Liver (tissue), 8 donors: ENCODE measurements at regions not wholly inside any gene's neighbourhood (a gene's known extent, or its start where the extent isn't known, plus 50 kb on each side); places are given as distances from the start of the nearest gene placed in this dataset.

Source experiments
- DNase-seq: peaks from one replicate; pipeline ENCODE4 v3.0.0-alpha.2; 2017; ENCODE audit warnings: low spot score
- H3K27ac ChIP-seq, 2 donors: one replicate each; pipeline ENCODE4 v1.7.0; 2013; ENCODE audit warnings: inconsistent platforms in 2 of 2, low read length in 2 of 2, control low read depth in 1 of 2, low read depth in 1 of 2, mild to moderate bottlenecking in 1 of 2
- H3K27me3 ChIP-seq, 4 donors: one replicate each; pipeline versions ENCODE4 v1.6.1 to v1.7.0; 2013; ENCODE audit warnings: low read length in 3 of 4, inconsistent platforms in 1 of 4, mild to moderate bottlenecking in 1 of 4, moderate library complexity in 1 of 4; ENCODE audit not compliant: control insufficient read depth in 4 of 4, insufficient read depth in 4 of 4
- H3K36me3 ChIP-seq, 4 donors: one replicate each; pipeline versions ENCODE4 v1.6.1 to v1.7.0; 2013; ENCODE audit warnings: low read length in 3 of 4, mild to moderate bottlenecking in 3 of 4, low read depth in 1 of 4, moderate library complexity in 1 of 4; ENCODE audit not compliant: control insufficient read depth in 4 of 4, insufficient read depth in 3 of 4
- H3K4me1 ChIP-seq, 4 donors: one replicate each; pipeline versions ENCODE4 v1.6.1 to v1.7.0; 2013; ENCODE audit warnings: low read length in 3 of 4, mild to moderate bottlenecking in 3 of 4, moderate library complexity in 1 of 4; ENCODE audit not compliant: control insufficient read depth in 4 of 4, insufficient read depth in 4 of 4
- H3K4me3 ChIP-seq, 3 donors: one replicate each; pipeline versions ENCODE4 v1.6.1 to v1.7.0; 2013; ENCODE audit warnings: low read length in 3 of 3, control low read depth in 1 of 3, low read depth in 1 of 3, mild to moderate bottlenecking in 1 of 3
- H3K9ac ChIP-seq, 2 donors: one replicate each; pipeline ENCODE4 v1.7.0; 2013; ENCODE audit warnings: low read length in 2 of 2, mild to moderate bottlenecking in 2 of 2, moderate library complexity in 2 of 2, control low read depth in 1 of 2, low read depth in 1 of 2
- H3K9me3 ChIP-seq, 4 donors: one replicate each; pipeline versions ENCODE4 v1.6.1 to v1.7.0; 2013; ENCODE audit warnings: low read length in 3 of 4; ENCODE audit not compliant: control insufficient read depth in 4 of 4
- EGR1 ChIP-seq, 2 donors: IDR thresholded peaks; 2 replicates each; pipeline ENCODE4 v1.6.1; 2016 to 2018; ENCODE audit warnings: antibody characterized with exemption in 2 of 2, low read depth in 2 of 2
- FOXA2 ChIP-seq: IDR thresholded peaks from 2 replicates; pipeline ENCODE4 v1.6.1; 2016; ENCODE audit warnings: antibody characterized with exemption
- JUND ChIP-seq, 2 donors: IDR thresholded peaks; 2 replicates each; pipeline ENCODE4 v1.6.1; 2016; ENCODE audit warnings: antibody characterized with exemption in 2 of 2
- NR2F2 ChIP-seq: IDR thresholded peaks from 2 replicates; pipeline ENCODE4 v1.6.1; 2016; ENCODE audit warnings: antibody characterized with exemption
- RXRA ChIP-seq, 2 donors: IDR thresholded peaks; 2 replicates each; pipeline ENCODE4 v1.6.1; 2017 to 2018; ENCODE audit warnings: antibody characterized with exemption in 2 of 2, mild to moderate bottlenecking in 1 of 2
- SP1 ChIP-seq: IDR thresholded peaks from 2 replicates; pipeline ENCODE4 v1.6.1; 2018; ENCODE audit warnings: antibody characterized with exemption, mild to moderate bottlenecking
- TAF1 ChIP-seq: conservative IDR thresholded peaks from 2 replicates; pipeline ENCODE4 v1.6.1; 2016; ENCODE audit warnings: antibody characterized with exemption, mild to moderate bottlenecking
- YY1 ChIP-seq: IDR thresholded peaks from 2 replicates; pipeline ENCODE4 v1.6.1; 2016; ENCODE audit warnings: antibody characterized with exemption, mild to moderate bottlenecking
- WGBS: extraction: QIAGEN DNeasy Blood & Tissue Kit; methylation state at CpG from one replicate; pipeline ENCODE4 v1.1.7; 2013; 5-methylcytosine and 5-hydroxymethylcytosine counted together
- TF ChIP-seq, protein P1 (sequence below): IDR thresholded peaks from 2 replicates; pipeline ENCODE4 v1.6.1; 2016; ENCODE audit warnings: antibody characterized with exemption
- TF ChIP-seq, protein P2 (sequence below): fragments of 150-350 bp; IDR thresholded peaks from 2 replicates; pipeline ENCODE4 v1.5.1; 2017; ENCODE audit warnings: improper control_type of control experiment, low read depth, low read length; ENCODE audit not compliant: missing input control
- TF ChIP-seq, protein P3 (sequence below): IDR thresholded peaks from 2 replicates; pipeline ENCODE4 v1.6.1; 2016; ENCODE audit warnings: antibody characterized with exemption
- TF ChIP-seq, protein P4 (sequence below): IDR thresholded peaks from 2 replicates; pipeline ENCODE4 v1.6.1; 2016; ENCODE audit warnings: antibody characterized with exemption, mild to moderate bottlenecking
- donor health status: healthy.
- donor health status: healthy.
- donor health status: healthy.
- donor health status: healthy.
- donor health status: healthy.

DNA sequence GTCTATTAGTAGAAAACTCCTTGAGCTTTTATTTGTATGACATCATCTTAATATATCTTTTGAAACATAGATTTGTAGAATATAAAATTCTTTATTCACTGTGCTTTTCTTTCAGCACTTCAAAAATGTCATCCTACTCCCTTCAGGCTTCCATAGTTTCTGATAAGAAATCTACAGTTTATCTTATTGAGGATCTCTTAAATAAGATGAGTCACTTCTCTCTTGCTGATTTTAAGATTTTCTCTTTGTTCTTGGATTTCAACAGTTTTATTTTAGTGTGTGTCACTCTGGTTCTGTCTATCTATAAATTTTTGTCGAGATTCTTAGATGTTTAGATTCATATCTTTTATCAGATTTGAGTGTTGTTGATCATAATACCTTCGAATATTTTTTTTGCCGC, 566.1 kb upstream of the CHORDC1 start:
- no peak overlapping the region for H3K4me3 ChIP-seq
- H3K27ac ChIP-seq, result no peak overlapping the region
- 77% methylated on average over 3 of the region's 3 CpGs for WGBS
- H3K4me1 ChIP-seq, result no peaks in the 10 kb centered on the region
- DNase-seq, result no peak
- TF ChIP-seq, protein P1, sequence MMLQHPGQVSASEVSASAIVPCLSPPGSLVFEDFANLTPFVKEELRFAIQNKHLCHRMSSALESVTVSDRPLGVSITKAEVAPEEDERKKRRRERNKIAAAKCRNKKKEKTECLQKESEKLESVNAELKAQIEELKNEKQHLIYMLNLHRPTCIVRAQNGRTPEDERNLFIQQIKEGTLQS, result no peak
- TF ChIP-seq NR2F2, result no peak
- TF ChIP-seq TAF1, result no peak
- TF ChIP-seq JUND (IDR thresholded peaks at IDR 0.05), result no peak
- TF ChIP-seq RXRA (IDR thresholded peaks at IDR 0.05), result no peak
- TF ChIP-seq SP1, result no peak
- no peak overlapping the region for H3K9ac ChIP-seq
- H3K36me3 ChIP-seq, result no peaks in the 10 kb centered on the region
- H3K27me3 ChIP-seq, result no peaks in the 10 kb centered on the region
- H3K9me3 ChIP-seq, result no peaks in the 10 kb centered on the region

DNA sequence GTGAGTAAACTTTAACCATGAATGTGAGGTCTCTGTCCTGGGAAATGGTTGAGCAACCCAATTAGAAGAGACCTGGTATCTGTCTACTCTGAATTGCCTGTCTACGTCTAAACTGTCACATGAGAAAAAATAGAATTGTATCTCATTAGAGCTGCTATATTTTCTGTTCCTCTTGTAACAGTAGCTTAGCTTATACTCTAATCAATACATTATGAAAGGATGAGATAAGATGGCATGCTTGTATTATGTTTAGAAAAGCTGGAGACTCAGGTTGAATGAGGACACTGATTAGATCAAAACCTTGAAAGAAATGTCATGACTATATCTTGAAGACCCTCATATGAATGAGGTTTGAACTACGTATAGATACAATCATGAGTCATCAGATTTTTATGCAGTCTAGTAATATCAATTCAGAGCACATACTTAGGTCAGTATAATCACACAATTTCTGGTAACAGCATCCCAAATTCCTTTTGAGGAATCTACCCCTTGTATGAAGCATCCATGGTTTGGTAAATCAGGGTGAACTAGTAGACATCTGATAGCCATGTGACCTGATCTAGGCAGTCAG, 561.5 kb upstream of the CHORDC1 start:
- 65% methylated on average over 2 of the region's 2 CpGs for WGBS

More for the DNA sequence above, 561.5 kb upstream of the CHORDC1 start:
- TF ChIP-seq RXRA (IDR thresholded peaks at IDR 0.05), result no peak
- TF ChIP-seq, protein P1, result no peak
- TF ChIP-seq FOXA2, result no peak
- no peak for TF ChIP-seq TAF1
- no peak for TF ChIP-seq JUND (IDR thresholded peaks at IDR 0.05)
- TF ChIP-seq YY1, result no peak
- TF ChIP-seq, protein P2, sequence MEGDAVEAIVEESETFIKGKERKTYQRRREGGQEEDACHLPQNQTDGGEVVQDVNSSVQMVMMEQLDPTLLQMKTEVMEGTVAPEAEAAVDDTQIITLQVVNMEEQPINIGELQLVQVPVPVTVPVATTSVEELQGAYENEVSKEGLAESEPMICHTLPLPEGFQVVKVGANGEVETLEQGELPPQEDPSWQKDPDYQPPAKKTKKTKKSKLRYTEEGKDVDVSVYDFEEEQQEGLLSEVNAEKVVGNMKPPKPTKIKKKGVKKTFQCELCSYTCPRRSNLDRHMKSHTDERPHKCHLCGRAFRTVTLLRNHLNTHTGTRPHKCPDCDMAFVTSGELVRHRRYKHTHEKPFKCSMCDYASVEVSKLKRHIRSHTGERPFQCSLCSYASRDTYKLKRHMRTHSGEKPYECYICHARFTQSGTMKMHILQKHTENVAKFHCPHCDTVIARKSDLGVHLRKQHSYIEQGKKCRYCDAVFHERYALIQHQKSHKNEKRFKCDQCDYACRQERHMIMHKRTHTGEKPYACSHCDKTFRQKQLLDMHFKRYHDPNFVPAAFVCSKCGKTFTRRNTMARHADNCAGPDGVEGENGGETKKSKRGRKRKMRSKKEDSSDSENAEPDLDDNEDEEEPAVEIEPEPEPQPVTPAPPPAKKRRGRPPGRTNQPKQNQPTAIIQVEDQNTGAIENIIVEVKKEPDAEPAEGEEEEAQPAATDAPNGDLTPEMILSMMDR, result no peak
- no peak for TF ChIP-seq EGR1 (IDR thresholded peaks at IDR 0.05; ENCODE audit: low read depth in 2 of 2)
- TF ChIP-seq, protein P3, sequence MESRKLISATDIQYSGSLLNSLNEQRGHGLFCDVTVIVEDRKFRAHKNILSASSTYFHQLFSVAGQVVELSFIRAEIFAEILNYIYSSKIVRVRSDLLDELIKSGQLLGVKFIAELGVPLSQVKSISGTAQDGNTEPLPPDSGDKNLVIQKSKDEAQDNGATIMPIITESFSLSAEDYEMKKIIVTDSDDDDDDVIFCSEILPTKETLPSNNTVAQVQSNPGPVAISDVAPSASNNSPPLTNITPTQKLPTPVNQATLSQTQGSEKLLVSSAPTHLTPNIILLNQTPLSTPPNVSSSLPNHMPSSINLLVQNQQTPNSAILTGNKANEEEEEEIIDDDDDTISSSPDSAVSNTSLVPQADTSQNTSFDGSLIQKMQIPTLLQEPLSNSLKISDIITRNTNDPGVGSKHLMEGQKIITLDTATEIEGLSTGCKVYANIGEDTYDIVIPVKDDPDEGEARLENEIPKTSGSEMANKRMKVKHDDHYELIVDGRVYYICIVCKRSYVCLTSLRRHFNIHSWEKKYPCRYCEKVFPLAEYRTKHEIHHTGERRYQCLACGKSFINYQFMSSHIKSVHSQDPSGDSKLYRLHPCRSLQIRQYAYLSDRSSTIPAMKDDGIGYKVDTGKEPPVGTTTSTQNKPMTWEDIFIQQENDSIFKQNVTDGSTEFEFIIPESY, result no peak
- no peak for TF ChIP-seq SP1
- TF ChIP-seq, protein P4, sequence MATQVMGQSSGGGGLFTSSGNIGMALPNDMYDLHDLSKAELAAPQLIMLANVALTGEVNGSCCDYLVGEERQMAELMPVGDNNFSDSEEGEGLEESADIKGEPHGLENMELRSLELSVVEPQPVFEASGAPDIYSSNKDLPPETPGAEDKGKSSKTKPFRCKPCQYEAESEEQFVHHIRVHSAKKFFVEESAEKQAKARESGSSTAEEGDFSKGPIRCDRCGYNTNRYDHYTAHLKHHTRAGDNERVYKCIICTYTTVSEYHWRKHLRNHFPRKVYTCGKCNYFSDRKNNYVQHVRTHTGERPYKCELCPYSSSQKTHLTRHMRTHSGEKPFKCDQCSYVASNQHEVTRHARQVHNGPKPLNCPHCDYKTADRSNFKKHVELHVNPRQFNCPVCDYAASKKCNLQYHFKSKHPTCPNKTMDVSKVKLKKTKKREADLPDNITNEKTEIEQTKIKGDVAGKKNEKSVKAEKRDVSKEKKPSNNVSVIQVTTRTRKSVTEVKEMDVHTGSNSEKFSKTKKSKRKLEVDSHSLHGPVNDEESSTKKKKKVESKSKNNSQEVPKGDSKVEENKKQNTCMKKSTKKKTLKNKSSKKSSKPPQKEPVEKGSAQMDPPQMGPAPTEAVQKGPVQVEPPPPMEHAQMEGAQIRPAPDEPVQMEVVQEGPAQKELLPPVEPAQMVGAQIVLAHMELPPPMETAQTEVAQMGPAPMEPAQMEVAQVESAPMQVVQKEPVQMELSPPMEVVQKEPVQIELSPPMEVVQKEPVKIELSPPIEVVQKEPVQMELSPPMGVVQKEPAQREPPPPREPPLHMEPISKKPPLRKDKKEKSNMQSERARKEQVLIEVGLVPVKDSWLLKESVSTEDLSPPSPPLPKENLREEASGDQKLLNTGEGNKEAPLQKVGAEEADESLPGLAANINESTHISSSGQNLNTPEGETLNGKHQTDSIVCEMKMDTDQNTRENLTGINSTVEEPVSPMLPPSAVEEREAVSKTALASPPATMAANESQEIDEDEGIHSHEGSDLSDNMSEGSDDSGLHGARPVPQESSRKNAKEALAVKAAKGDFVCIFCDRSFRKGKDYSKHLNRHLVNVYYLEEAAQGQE, result no peak
- Histone ChIP-seq H3K4me1 (no peaks in the 10 kb centered on the region), H3K9ac (no peak overlapping the region), H3K4me3 (no peak overlapping the region), H3K36me3 (no peaks in the 10 kb centered on the region), H3K27ac (no peak overlapping the region), H3K9me3 (no peaks in the 10 kb centered on the region), H3K27me3 (no peaks in the 10 kb centered on the region)
- no peak for DNase-seq
